Dendritic cell treated with granulocyte-macrophage colony-stimulating factor and Interleukin-4, amounts not matched to agents 40 ng/mL and 50 ng/mL, for 4 days (primary cell): ENCODE measurements at regions not wholly inside any gene's neighbourhood (a gene's known extent, or its start where the extent isn't known, plus 50 kb on each side); places are given as distances from the start of the nearest gene placed in this dataset.

Source experiments
- H3K27ac Mint-ChIP-seq: one replicate; pipeline ENCODE4 v1.8.0; 2022; ENCODE audit warnings: mild to moderate bottlenecking, mixed read lengths
- H3K27me3 Mint-ChIP-seq: one replicate; pipeline ENCODE4 v1.8.0; 2022; ENCODE audit warnings: mild to moderate bottlenecking, mixed read lengths
- H3K36me3 Mint-ChIP-seq: one replicate; pipeline ENCODE4 v1.8.0; 2022; ENCODE audit warnings: low read depth, mixed read lengths
- H3K4me1 Mint-ChIP-seq: one replicate; pipeline ENCODE4 v1.8.0; 2022; ENCODE audit warnings: low read depth, mixed read lengths
- H3K4me3 Mint-ChIP-seq: one replicate; pipeline ENCODE4 v1.8.0; 2022; ENCODE audit warnings: mild to moderate bottlenecking, moderate library complexity, mixed read lengths
- H3K9me3 Mint-ChIP-seq: one replicate; pipeline ENCODE4 v1.8.0; 2022; ENCODE audit warnings: mixed read lengths
- intact Hi-C: fragments of 100-400 bp; cut with micrococcal nuclease; formaldehyde crosslinking; loops from one replicate; pipeline ENCODE4 v1.15.0; 2022

- no peak overlapping the region for H3K27ac Mint-ChIP-seq
- no peaks in the 10 kb centered on the region for H3K4me1 Mint-ChIP-seq
- H3K9me3 Mint-ChIP-seq: peaks cover 9% of the 10 kb centered on the region
- intact Hi-C loops: no loop called here
- no peak overlapping the region for H3K4me3 Mint-ChIP-seq
- H3K27me3 Mint-ChIP-seq: no peaks in the 10 kb centered on the region
- no peaks in the 10 kb centered on the region for H3K36me3 Mint-ChIP-seq
Measured at GRCh38 chr5:57586649-57587048, 104.0 kb upstream of the ACTBL2 start.

- Mint-ChIP-seq H3K27ac (no peak overlapping the region), H3K4me3 (no peak overlapping the region), H3K9me3 (peaks cover 7% of the 10 kb centered on the region), H3K27me3 (no peaks in the 10 kb centered on the region), H3K4me1 (no peaks in the 10 kb centered on the region), H3K36me3 (no peaks in the 10 kb centered on the region)
- intact Hi-C loops: no loop called here
Measured at GRCh38 chr5:57582578-57583070, 100.0 kb upstream of the ACTBL2 start.

- no peaks in the 10 kb centered on the region for H3K27me3 Mint-ChIP-seq
- no peak overlapping the region for H3K27ac Mint-ChIP-seq
- H3K36me3 Mint-ChIP-seq: no peaks in the 10 kb centered on the region
- H3K9me3 Mint-ChIP-seq: no peaks in the 10 kb centered on the region
- no peaks in the 10 kb centered on the region for H3K4me1 Mint-ChIP-seq
- intact Hi-C loops: no loop called here
- H3K4me3 Mint-ChIP-seq: no peak overlapping the region
Measured at GRCh38 chr5:57581772-57582171, 99.2 kb upstream of the ACTBL2 start.

GRCh38 chr5:57581222-57581621 is 98.6 kb upstream of the ACTBL2 start:
- no peak overlapping the region for H3K4me3 Mint-ChIP-seq
- H3K36me3 Mint-ChIP-seq: no peaks in the 10 kb centered on the region
- peaks cover 2% of the 10 kb centered on the region for H3K9me3 Mint-ChIP-seq
- H3K4me1 Mint-ChIP-seq: no peaks in the 10 kb centered on the region
- no peak overlapping the region for H3K27ac Mint-ChIP-seq
- H3K27me3 Mint-ChIP-seq: no peaks in the 10 kb centered on the region
- intact Hi-C loops: no loop called here

GRCh38 chr5:57577432-57578175 is 95.0 kb upstream of the ACTBL2 start:
- intact Hi-C loops: no loop called here
- Mint-ChIP-seq H3K27me3 (no peaks in the 10 kb centered on the region), H3K27ac (no peak overlapping the region), H3K9me3 (peaks cover 9% of the 10 kb centered on the region), H3K4me3 (no peak overlapping the region), H3K36me3 (no peaks in the 10 kb centered on the region), H3K4me1 (no peaks in the 10 kb centered on the region)

- Mint-ChIP-seq H3K4me3 (no peak overlapping the region), H3K4me1 (no peaks in the 10 kb centered on the region), H3K27ac (no peak overlapping the region), H3K27me3 (no peaks in the 10 kb centered on the region), H3K36me3 (no peaks in the 10 kb centered on the region), H3K9me3 (peaks cover 9% of the 10 kb centered on the region)
- intact Hi-C loops: no loop called here
Measured at GRCh38 chr5:57576317-57576716, 93.7 kb upstream of the ACTBL2 start.

GRCh38 chr5:57575839-57576238 is 93.2 kb upstream of the ACTBL2 start:
- H3K4me1 Mint-ChIP-seq: no peaks in the 10 kb centered on the region
- H3K4me3 Mint-ChIP-seq: no peak overlapping the region
- no peaks in the 10 kb centered on the region for H3K27me3 Mint-ChIP-seq
- no peaks in the 10 kb centered on the region for H3K36me3 Mint-ChIP-seq
- intact Hi-C loops: no loop called here
- H3K9me3 Mint-ChIP-seq: peaks cover 9% of the 10 kb centered on the region
- H3K27ac Mint-ChIP-seq: no peak overlapping the region

- no peak overlapping the region for H3K4me3 Mint-ChIP-seq
- no peaks in the 10 kb centered on the region for H3K27me3 Mint-ChIP-seq
- H3K36me3 Mint-ChIP-seq: no peaks in the 10 kb centered on the region
- no peaks in the 10 kb centered on the region for H3K4me1 Mint-ChIP-seq
- no peak overlapping the region for H3K27ac Mint-ChIP-seq
- peaks cover 9% of the 10 kb centered on the region for H3K9me3 Mint-ChIP-seq
- intact Hi-C loops: no loop called here
Measured at GRCh38 chr5:57572461-57572860, 89.8 kb upstream of the ACTBL2 start.

- intact Hi-C loops: no loop called here
- H3K4me1 Mint-ChIP-seq: no peaks in the 10 kb centered on the region
- no peaks in the 10 kb centered on the region for H3K36me3 Mint-ChIP-seq
- H3K9me3 Mint-ChIP-seq: no peaks in the 10 kb centered on the region
- no peak overlapping the region for H3K4me3 Mint-ChIP-seq
- H3K27ac Mint-ChIP-seq: no peak overlapping the region
- no peaks in the 10 kb centered on the region for H3K27me3 Mint-ChIP-seq
Measured at GRCh38 chr5:57569601-57570000, 87.0 kb upstream of the ACTBL2 start.

- no peak overlapping the region for H3K4me3 Mint-ChIP-seq
- no peaks in the 10 kb centered on the region for H3K4me1 Mint-ChIP-seq
- H3K27ac Mint-ChIP-seq: no peak overlapping the region
- intact Hi-C loops: no loop called here
- H3K27me3 Mint-ChIP-seq: no peaks in the 10 kb centered on the region
- no peaks in the 10 kb centered on the region for H3K36me3 Mint-ChIP-seq
- H3K9me3 Mint-ChIP-seq: no peaks in the 10 kb centered on the region
Measured at GRCh38 chr5:57568136-57568535, 85.5 kb upstream of the ACTBL2 start.

- Mint-ChIP-seq H3K4me3 (no peak overlapping the region), H3K36me3 (no peaks in the 10 kb centered on the region), H3K27ac (no peak overlapping the region), H3K27me3 (no peaks in the 10 kb centered on the region), H3K9me3 (no peaks in the 10 kb centered on the region), H3K4me1 (no peaks in the 10 kb centered on the region)
- intact Hi-C loops: no loop called here
Measured at GRCh38 chr5:57566914-57567313, 84.3 kb upstream of the ACTBL2 start.

- H3K4me3 Mint-ChIP-seq: no peak overlapping the region
- intact Hi-C loops: no loop called here
- H3K4me1 Mint-ChIP-seq: no peaks in the 10 kb centered on the region
Measured at GRCh38 chr5:57561231-57561842, 78.7 kb upstream of the ACTBL2 start.

GRCh38 chr5:57559110-57559635 is 76.6 kb upstream of the ACTBL2 start:
- Mint-ChIP-seq H3K27ac (no peak overlapping the region), H3K4me1 (no peaks in the 10 kb centered on the region), H3K36me3 (no peaks in the 10 kb centered on the region), H3K4me3 (no peak overlapping the region), H3K27me3 (no peaks in the 10 kb centered on the region), H3K9me3 (peaks cover 18% of the 10 kb centered on the region)
- intact Hi-C loops: no loop called here

More at GRCh38 chr5:57561231-57561842, 78.7 kb upstream of the ACTBL2 start:
- Mint-ChIP-seq H3K27me3 (no peaks in the 10 kb centered on the region), H3K9me3 (peaks cover 13% of the 10 kb centered on the region), H3K36me3 (no peaks in the 10 kb centered on the region), H3K27ac (no peak overlapping the region)

- no peak overlapping the region for H3K27ac Mint-ChIP-seq
- intact Hi-C loops: no loop called here
- H3K4me3 Mint-ChIP-seq: no peak overlapping the region
- no peaks in the 10 kb centered on the region for H3K4me1 Mint-ChIP-seq
- H3K9me3 Mint-ChIP-seq: peaks cover 10% of the 10 kb centered on the region
- no peaks in the 10 kb centered on the region for H3K27me3 Mint-ChIP-seq
- no peaks in the 10 kb centered on the region for H3K36me3 Mint-ChIP-seq
Measured at GRCh38 chr5:57552033-57552432, 69.4 kb upstream of the ACTBL2 start.
